NCI-H1436 treated with DMSO at 0.1 percent for 48 hours (cell line): ENCODE measurements at regions not wholly inside any gene's neighbourhood (a gene's known extent, or its start where the extent isn't known, plus 50 kb on each side); places are given as distances from the start of the nearest gene placed in this dataset.

Source experiments
- DNase-seq: peaks from one replicate; lab custom pipeline; 2025; lab: John Stamatoyannopoulos, UW

DNA sequence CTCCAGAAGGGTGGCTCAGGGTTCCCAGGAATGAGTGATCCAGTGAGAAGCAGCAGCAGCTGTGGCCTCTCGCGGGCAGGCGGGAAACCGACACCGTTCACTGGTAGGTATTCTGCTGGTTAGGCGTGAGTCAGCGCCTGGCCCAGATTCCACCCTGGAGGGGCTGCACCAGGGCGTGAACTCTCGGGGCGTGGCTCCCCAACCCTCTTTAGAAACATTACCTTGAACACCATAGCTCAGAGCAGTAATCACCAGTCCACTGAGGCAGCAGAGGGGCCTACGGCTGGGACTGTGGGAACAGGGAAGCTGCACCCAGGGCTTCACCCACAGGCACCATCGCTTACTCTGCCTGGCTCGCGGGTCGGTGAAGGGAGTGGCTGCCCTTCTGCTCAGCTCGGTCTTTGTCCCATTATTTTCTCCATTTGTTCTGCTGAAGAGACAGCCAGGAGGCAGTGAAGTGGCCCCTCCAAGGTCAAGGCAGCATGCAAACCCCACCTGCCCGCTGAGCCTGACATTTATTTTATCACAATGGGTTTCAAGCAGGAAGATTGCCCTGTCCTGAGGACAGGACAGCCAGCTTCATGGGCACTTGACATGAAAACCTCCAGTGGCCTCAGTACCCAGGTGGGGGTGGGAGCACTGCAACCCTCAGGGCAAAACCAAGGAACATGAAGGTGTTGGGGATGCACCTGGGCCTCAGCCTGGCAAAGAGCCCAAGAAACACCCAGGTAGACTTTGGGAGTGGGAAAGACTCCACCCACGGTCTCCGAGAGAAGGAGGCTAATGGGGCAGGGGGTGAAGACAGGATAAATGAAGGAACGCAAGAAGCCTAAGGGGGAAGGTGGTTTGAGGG lies 51.0 kb upstream of the CD93 start:
- no peak for DNase-seq

- DNase-seq, result no peak
Observed at GRCh38 chr20:23135449-23136420, 49.6 kb upstream of the CD93 start.
